Mesodermal cell (in vitro differentiated cells): ENCODE measurements at regions not wholly inside any gene's neighbourhood (a gene's known extent, or its start where the extent isn't known, plus 50 kb on each side); places are given as distances from the start of the nearest gene placed in this dataset.

Source experiments
- H3K27ac ChIP-seq: 2 replicates; pipeline ENCODE4 v1.7.0; 2013; ENCODE audit warnings: mild to moderate bottlenecking, low read depth, low read length, moderate library complexity; ENCODE audit not compliant: severe bottlenecking
- H3K36me3 ChIP-seq: 2 replicates; pipeline ENCODE4 v1.7.1; 2013; ENCODE audit warnings: mild to moderate bottlenecking, low read length, moderate library complexity; ENCODE audit not compliant: control insufficient read depth, insufficient read depth
- H3K4me1 ChIP-seq: one replicate; pipeline ENCODE4 v1.7.1; 2013; ENCODE audit warnings: mild to moderate bottlenecking, low read length; ENCODE audit not compliant: insufficient read depth, control insufficient read depth, poor library complexity, severe bottlenecking
- H3K4me3 ChIP-seq: 2 replicates; pipeline ENCODE4 v1.7.0; 2013; ENCODE audit warnings: low read length, control low read depth, mild to moderate bottlenecking; ENCODE audit not compliant: insufficient read depth, poor library complexity, severe bottlenecking; ENCODE audit errors: extremely low read depth
- H3K9me3 ChIP-seq: 2 replicates; pipeline ENCODE4 v1.7.1; 2013; ENCODE audit warnings: mild to moderate bottlenecking, low read length, moderate library complexity; ENCODE audit not compliant: control insufficient read depth
- WGBS, 2 experiments: methylation state at CpG; one replicate each; pipeline ENCODE4 v1.1.5; 2013; ENCODE audit warnings: missing lambda C conversion rate in 2 of 2; ENCODE audit not compliant: insufficient coverage in 2 of 2; 5-methylcytosine and 5-hydroxymethylcytosine counted together

- no peak overlapping the region for H3K27ac ChIP-seq
- H3K4me1 ChIP-seq: peaks cover 19% of the 10 kb centered on the region
- no peaks in the 10 kb centered on the region for H3K9me3 ChIP-seq
- H3K4me3 ChIP-seq: no peak overlapping the region
- no peaks in the 10 kb centered on the region for H3K36me3 ChIP-seq
- 94 to 95% methylated on average over 4 of the region's 6 CpGs for WGBS, 2 experiments
Measured at GRCh38 chr9:679462-679861, 162.0 kb upstream of the DMRT1 start.

DNA sequence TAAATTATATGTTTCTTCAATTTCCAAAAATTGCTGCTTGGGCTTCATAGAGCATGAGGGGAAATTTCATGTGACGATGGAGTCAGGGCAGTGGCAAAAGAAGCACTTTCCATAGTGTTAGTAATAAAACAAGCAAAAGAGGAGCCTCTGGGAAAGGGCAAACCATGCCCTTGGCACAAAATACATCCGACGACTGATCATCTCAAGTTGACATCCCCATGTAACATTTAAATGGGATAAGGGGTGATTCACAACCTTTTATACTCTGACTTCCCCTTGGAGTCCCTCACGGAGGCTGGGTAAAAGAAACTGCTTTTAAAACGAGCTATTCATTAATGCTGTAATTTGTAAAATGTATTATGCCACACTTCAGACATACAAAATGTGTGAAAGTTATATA lies 161.4 kb upstream of the DMRT1 start:
- H3K4me1 ChIP-seq: peaks cover 25% of the 10 kb centered on the region
- no peaks in the 10 kb centered on the region for H3K9me3 ChIP-seq
- no peak overlapping the region for H3K27ac ChIP-seq
- 100% methylated on average over 2 of the region's 5 CpGs; no CpG with 5 or more reads in 1 of the 2 experiments for WGBS, 2 experiments
- H3K36me3 ChIP-seq: no peaks in the 10 kb centered on the region
- H3K4me3 ChIP-seq: no peak overlapping the region

- Histone ChIP-seq H3K9me3 (peaks cover 7% of the 10 kb centered on the region), H3K4me1 (peaks cover 34% of the 10 kb centered on the region), H3K36me3 (no peaks in the 10 kb centered on the region), H3K4me3 (no peak overlapping the region), H3K27ac (peak overlapping the region; percentile 47)
- WGBS, 2 experiments: 76 to 91% methylated on average over 10 to 11 of the region's 12 CpGs
Measured at GRCh38 chr9:682633-683508, 158.6 kb upstream of the DMRT1 start.

- Histone ChIP-seq H3K36me3 (no peaks in the 10 kb centered on the region), H3K4me1 (peaks cover 34% of the 10 kb centered on the region), H3K4me3 (no peak overlapping the region), H3K9me3 (peaks cover 7% of the 10 kb centered on the region), H3K27ac (peak overlapping the region; percentile 55)
- no CpG with 5 or more reads among the region's 2 CpGs for WGBS, 2 experiments
Measured at GRCh38 chr9:683509-684021, 157.9 kb upstream of the DMRT1 start.

DNA sequence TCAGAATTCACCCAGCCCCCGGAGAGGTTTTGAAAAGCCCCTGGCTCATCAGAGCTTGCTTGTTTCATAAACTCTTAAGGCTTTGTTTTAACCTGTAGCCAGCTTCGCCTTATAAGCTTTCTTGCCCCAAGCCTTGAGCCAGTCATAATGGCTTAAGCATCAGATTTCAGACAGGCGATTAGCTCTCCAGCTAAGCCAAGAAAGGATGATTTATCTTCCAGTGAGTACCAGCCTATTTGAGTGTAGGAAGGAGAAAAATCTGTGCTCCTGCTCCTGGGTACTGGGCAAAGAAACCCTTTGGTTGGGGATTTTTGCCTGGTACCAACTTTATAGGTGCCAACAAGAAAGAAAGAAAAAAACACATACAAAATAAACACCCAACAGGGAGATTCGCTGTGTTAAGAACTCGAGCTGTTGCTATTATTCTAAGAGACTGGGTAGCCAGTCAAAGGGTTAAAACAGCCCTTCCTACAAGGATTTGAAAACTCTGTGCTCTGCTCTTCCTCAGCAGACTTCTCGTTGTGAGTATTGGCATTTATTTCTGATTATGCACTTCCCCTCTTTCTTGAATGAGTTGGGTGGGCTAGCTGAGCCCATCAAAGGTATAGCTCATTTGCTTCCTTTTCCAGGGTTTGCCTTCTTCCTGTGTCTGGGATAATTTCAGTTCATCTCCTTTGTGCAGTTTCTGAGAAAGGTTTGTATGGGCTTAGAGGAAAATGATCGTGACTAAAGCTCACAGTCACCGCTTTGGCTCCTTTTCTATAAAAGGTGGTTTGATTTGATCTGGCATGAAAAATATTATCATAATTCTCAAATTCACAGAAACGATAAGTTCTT lies 157.2 kb upstream of the DMRT1 start:
- Histone ChIP-seq H3K4me1 (peaks cover 34% of the 10 kb centered on the region), H3K27ac (peak overlapping the region; percentile 55), H3K9me3 (peaks cover 7% of the 10 kb centered on the region), H3K4me3 (no peak overlapping the region), H3K36me3 (no peaks in the 10 kb centered on the region)
- WGBS, 2 experiments: 17 to 35% methylated on average over 2 to 6 of the region's 9 CpGs

DNA sequence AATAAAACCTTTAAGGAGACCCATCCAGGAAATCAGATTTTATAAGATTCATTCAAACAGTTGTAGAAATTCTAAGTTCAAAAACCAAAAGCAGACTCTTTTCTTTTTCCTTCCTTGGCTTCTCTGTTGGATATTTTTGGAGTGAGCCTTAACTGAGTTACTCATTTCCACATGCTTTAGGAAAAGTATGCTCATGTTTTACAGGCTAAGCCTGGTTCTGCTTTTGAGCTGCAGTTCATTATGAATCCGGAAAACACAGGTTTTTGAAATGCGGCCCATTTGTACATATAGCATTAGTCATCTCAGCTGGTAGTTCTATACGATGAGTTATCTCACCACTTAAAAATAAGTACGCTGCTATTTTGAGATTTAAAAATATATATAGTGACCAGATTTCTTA lies 156.6 kb upstream of the DMRT1 start:
- Histone ChIP-seq H3K36me3 (no peaks in the 10 kb centered on the region), H3K27ac (peak overlapping the region; percentile 55), H3K4me3 (no peak overlapping the region), H3K4me1 (peaks cover 34% of the 10 kb centered on the region), H3K9me3 (peaks cover 7% of the 10 kb centered on the region)
- WGBS, 2 experiments: no CpG with 5 or more reads among the region's 4 CpGs

GRCh38 chr9:686321-686813 lies 155.1 kb upstream of the DMRT1 start:
- Histone ChIP-seq H3K4me3 (no peak overlapping the region), H3K27ac (no peak overlapping the region)
- 94 to 98% methylated on average over 6 to 7 of the region's 7 CpGs for WGBS, 2 experiments

GRCh38 chr9:687034-687785 lies 154.3 kb upstream of the DMRT1 start:
- 94% methylated on average over 2 of the region's 4 CpGs for WGBS, 2 experiments
- Histone ChIP-seq H3K9me3 (peaks cover 7% of the 10 kb centered on the region), H3K4me1 (peaks cover 34% of the 10 kb centered on the region), H3K36me3 (no peaks in the 10 kb centered on the region), H3K4me3 (no peak overlapping the region), H3K27ac (no peak overlapping the region)

More at GRCh38 chr9:686321-686813, 155.1 kb upstream of the DMRT1 start:
- Histone ChIP-seq H3K9me3 (peaks cover 7% of the 10 kb centered on the region), H3K36me3 (no peaks in the 10 kb centered on the region), H3K4me1 (peaks cover 34% of the 10 kb centered on the region)

GRCh38 chr9:687994-688393 lies 153.5 kb upstream of the DMRT1 start:
- no peak overlapping the region for H3K27ac ChIP-seq
- H3K4me3 ChIP-seq: no peak overlapping the region
- H3K9me3 ChIP-seq: peaks cover 7% of the 10 kb centered on the region
- WGBS, 2 experiments: 89% methylated on average over 2 of the region's 4 CpGs; no CpG with 5 or more reads in 1 of the 2 experiments
- H3K36me3 ChIP-seq: no peaks in the 10 kb centered on the region
- peaks cover 33% of the 10 kb centered on the region for H3K4me1 ChIP-seq

GRCh38 chr9:690517-691111 lies 150.9 kb upstream of the DMRT1 start:
- no peaks in the 10 kb centered on the region for H3K36me3 ChIP-seq
- peaks cover 7% of the 10 kb centered on the region for H3K9me3 ChIP-seq
- H3K27ac ChIP-seq: no peak overlapping the region
- H3K4me3 ChIP-seq: no peak overlapping the region
- peaks cover 33% of the 10 kb centered on the region for H3K4me1 ChIP-seq
- no CpG with 5 or more reads among the region's 3 CpGs for WGBS, 2 experiments
